ENCODE measurements at regions not wholly inside any gene's neighbourhood (a gene's known extent, or its start where the extent isn't known, plus 50 kb on each side); places are given as distances from the start of the nearest gene placed in this dataset.

DNA sequence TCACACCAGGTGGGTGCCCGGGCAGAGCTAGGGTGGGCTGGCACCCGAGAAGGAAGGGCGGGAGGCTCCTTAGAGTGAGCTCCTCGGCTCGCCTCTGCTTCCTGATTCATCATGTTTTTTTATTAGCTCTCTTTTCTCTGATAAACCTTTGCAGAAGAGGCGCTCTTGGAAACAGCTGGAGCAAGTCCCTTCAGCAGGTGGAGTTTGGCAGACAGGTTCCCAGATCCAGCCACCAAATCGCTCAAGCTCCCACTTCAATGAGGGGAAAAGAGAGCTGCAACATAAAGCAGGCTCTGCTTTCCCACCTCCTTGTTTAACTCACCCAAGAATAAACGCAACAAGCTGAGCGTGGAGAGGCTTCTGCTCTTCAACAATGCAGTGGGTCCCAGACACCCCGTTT lies 244.8 kb downstream of the TSHZ3 start:
- TF ChIP-seq, protein P1, sequence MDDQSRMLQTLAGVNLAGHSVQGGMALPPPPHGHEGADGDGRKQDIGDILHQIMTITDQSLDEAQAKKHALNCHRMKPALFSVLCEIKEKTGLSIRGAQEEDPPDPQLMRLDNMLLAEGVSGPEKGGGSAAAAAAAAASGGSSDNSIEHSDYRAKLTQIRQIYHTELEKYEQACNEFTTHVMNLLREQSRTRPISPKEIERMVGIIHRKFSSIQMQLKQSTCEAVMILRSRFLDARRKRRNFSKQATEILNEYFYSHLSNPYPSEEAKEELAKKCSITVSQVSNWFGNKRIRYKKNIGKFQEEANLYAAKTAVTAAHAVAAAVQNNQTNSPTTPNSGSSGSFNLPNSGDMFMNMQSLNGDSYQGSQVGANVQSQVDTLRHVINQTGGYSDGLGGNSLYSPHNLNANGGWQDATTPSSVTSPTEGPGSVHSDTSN (IDR thresholded peaks at IDR 0.05), result no peak
- TF ChIP-seq POLR2A (IDR thresholded peaks at IDR 0.05; ENCODE audit: low read length), result no peak
- TF ChIP-seq, protein P2, sequence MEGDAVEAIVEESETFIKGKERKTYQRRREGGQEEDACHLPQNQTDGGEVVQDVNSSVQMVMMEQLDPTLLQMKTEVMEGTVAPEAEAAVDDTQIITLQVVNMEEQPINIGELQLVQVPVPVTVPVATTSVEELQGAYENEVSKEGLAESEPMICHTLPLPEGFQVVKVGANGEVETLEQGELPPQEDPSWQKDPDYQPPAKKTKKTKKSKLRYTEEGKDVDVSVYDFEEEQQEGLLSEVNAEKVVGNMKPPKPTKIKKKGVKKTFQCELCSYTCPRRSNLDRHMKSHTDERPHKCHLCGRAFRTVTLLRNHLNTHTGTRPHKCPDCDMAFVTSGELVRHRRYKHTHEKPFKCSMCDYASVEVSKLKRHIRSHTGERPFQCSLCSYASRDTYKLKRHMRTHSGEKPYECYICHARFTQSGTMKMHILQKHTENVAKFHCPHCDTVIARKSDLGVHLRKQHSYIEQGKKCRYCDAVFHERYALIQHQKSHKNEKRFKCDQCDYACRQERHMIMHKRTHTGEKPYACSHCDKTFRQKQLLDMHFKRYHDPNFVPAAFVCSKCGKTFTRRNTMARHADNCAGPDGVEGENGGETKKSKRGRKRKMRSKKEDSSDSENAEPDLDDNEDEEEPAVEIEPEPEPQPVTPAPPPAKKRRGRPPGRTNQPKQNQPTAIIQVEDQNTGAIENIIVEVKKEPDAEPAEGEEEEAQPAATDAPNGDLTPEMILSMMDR (IDR thresholded peaks at IDR 0.05), result no peak
- no peak for TF ChIP-seq RNF2 (IDR thresholded peaks at IDR 0.05; ENCODE audit: borderline replicate concordance, low read depth)
